WI38 (cell line): ENCODE measurements at regions not wholly inside any gene's neighbourhood (a gene's known extent, or its start where the extent isn't known, plus 50 kb on each side); places are given as distances from the start of the nearest gene placed in this dataset.

Experiments
- H3K4me3 ChIP-seq: 2 replicates; pipeline ENCODE4 v1.5.1; 2011; ENCODE audit warnings: low read depth, mild to moderate bottlenecking, control low read depth, low read length
- TF ChIP-seq, protein P1 (sequence below): IDR thresholded peaks from 2 replicates; pipeline ENCODE4 v1.5.1; 2012; ENCODE audit warnings: low read depth, mild to moderate bottlenecking, control low read depth, low read length

DNA sequence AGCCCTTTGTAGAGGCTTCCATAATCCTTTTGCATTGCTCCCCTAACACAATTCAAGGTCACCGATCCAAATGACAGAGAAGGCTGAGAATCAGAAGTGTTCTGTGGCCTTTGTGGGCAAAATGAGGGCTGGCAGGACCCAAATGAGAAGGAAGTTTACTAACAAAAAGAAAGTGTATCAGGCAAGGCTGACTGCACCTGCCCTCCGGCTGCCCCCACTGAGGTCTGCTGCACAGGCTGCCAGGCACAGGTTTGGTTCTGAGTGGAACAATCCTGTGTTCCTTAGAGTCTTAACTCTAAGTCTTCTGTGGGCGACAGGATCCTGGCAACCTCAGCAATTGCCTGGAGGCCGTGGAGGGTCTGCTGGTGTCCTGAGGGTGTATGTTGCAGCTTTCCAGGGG lies 568.5 kb downstream of the CMPK2 start:
- TF ChIP-seq, protein P1, sequence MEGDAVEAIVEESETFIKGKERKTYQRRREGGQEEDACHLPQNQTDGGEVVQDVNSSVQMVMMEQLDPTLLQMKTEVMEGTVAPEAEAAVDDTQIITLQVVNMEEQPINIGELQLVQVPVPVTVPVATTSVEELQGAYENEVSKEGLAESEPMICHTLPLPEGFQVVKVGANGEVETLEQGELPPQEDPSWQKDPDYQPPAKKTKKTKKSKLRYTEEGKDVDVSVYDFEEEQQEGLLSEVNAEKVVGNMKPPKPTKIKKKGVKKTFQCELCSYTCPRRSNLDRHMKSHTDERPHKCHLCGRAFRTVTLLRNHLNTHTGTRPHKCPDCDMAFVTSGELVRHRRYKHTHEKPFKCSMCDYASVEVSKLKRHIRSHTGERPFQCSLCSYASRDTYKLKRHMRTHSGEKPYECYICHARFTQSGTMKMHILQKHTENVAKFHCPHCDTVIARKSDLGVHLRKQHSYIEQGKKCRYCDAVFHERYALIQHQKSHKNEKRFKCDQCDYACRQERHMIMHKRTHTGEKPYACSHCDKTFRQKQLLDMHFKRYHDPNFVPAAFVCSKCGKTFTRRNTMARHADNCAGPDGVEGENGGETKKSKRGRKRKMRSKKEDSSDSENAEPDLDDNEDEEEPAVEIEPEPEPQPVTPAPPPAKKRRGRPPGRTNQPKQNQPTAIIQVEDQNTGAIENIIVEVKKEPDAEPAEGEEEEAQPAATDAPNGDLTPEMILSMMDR = no peak
- H3K4me3 ChIP-seq = no peak overlapping the region

DNA sequence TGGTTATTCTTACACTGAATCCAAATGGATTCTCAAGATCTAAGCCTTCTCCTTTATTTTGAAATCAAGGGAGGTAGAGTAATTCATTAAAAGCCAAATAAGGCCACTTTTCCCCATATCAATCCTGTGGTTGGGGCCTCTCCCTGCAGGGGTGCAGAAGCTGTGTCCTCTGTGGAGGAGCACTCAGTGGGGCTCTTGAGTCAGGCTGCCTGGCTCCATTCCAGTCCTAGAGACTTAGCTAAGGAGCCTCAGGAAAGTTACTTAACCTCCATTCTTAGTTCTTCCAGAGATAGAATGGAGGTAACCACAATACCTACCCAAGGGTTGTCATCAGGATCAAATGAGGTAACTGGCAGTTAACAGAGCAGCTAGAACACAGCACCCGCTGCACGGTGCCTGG lies 564.3 kb downstream of the CMPK2 start:
- TF ChIP-seq, protein P1 = no peak
- no peak overlapping the region for H3K4me3 ChIP-seq

DNA sequence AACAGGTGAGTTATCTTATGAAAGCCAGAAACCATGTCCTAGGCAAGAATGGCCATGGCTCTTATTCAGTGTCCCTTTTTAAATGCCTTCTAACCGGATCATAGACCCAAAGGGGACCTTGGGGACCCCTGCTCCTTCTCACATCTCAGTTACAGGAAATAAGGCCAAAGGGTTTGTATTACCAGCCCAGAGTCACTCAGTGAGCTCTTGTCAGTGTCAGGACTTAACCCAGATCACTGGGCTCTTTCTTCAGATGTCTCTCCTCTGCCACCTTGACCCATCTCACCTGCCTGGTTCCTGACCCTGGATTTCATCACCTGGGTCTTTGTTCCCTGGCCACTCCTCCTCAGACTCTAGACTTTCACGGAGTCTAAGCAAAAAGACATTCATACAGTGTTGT lies 556.7 kb downstream of the CMPK2 start:
- TF ChIP-seq, protein P1 = no peak

DNA sequence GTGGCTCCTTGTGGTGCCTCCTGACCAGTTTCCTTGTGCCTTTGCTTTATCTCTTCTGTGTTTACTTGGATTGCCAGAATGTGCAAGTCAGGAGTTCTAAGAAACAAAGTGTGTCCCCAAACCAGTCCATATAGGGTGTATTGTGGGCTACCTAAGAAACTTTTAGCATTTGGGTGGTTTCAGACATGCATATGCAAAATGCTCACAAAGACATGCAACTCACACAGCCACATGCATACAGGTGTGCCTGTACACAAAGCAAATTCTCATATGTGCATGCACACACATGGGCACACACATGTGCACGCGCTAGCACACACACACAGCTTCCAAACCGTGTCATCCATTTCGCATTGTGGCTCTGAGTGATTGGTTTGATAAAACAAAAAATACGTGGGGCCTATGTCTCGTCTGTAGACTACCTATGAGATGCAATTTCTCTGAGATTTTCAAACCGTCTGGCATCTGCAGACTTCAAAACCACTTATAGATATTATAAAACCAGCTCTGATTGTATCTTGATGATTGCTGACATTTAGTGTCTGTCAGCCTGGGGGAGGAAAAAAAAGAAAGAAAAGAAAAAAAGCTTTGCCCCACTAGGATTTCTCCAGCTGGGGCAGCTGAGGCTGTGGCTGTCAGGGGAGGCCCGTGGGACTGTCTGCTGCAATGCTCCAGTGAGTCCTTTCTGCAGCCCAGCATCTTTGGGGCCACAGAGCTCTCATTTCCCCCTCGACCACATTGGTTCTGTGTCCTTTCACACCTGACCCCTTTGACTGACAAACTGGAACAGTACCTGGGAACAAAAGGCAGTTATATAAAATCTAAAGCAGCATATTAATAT lies 556.1 kb downstream of the CMPK2 start:
- H3K4me3 ChIP-seq = no peak overlapping the region
- TF ChIP-seq, protein P1 = no peak

More for the DNA sequence above, 556.7 kb downstream of the CMPK2 start:
- no peak overlapping the region for H3K4me3 ChIP-seq

DNA sequence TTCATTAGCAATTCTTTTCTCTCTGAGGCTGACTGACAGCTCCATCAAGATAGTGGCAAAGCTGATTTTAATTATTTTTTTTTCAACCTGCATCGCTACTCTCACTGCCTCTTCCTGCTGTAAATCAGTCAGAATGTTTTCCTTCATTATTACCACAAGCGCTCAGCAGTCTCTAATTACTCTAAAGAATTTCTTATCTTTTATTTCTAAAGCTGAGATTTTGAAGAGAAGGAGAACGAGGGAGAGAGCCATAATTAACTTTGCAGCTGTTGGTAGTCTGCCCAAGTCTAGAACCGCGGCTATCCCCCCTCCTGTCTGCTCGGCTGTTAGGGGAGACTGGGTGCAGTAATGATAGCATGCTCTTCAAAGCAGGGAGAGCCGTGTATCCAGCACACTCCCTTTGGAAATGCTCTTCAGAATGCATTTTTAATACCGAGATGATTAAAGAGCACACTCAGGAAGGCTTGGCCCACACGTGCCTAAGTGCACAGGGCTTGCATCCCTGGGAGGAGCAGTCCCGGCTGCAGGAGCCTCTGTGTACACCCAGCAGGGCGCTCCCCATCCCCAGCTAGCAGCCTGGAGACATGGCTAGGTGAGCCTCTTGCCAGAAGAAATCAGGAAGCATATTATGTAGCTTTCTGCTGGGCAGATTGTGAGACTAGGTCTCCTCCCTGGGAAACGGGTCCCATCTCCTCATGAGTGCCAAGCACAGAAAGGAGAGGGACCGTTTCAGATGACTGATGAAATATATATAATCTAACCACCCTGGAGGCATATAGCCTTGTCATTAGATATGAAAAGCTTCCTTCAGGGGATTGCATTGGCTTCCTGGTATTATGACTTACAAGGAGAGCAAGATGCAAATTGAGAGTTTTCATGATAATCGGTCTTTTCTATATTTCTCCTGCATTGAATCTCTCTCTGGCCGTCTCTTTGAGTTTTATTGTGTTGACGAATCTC lies 555.2 kb downstream of the CMPK2 start:
- TF ChIP-seq, protein P1 = no peak
- no peak overlapping the region for H3K4me3 ChIP-seq

DNA sequence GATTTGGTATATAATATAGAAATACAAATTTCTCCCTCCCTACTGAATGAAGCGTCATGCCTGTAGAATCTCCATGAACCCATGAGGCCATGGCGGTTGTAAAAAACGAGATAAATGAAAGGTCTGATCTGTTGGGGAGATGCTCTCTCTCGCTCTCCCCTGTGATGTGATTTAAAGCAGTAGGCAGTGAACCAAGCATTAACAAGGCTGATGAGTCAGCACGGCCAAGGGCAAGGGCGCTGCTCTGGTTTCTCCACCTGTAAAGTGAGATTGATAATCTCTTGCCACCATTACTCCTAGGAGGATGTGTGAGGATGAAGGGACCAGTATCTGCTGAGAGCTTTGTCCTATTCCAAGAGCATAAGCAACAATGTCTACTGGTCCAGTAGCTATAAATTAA lies 553.3 kb downstream of the CMPK2 start:
- no peak overlapping the region for H3K4me3 ChIP-seq
- TF ChIP-seq, protein P1 = no peak
